Lower leg skin (tissue), 3 donors: ENCODE measurements at regions not wholly inside any gene's neighbourhood (a gene's known extent, or its start where the extent isn't known, plus 50 kb on each side); places are given as distances from the start of the nearest gene placed in this dataset.

ENCODE experiments used
- CTCF ChIP-seq, 3 donors: fragments of 450-650 bp; IDR thresholded peaks; one replicate each; pipeline ENCODE4 v1.5.1; 2016; ENCODE audit warnings: antibody characterized with exemption in 3 of 3, mild to moderate bottlenecking in 3 of 3, moderate library complexity in 2 of 3
- POLR2A ChIP-seq, 2 donors: fragments of 450-650 bp; IDR thresholded peaks; one replicate each; pipeline ENCODE4 v1.6.1; 2016 to 2017; ENCODE audit warnings: antibody characterized with exemption in 2 of 2, mild to moderate bottlenecking in 1 of 2, moderate library complexity in 1 of 2

GRCh38 chr1:40915581-40915980 is 53.4 kb upstream of the CITED4 start:
- TF ChIP-seq CTCF (IDR thresholded peaks at IDR 0.05) (no peak), POLR2A (IDR thresholded peaks at IDR 0.05) (no peak)
